Endodermal cell (in vitro differentiated cells): ENCODE measurements at regions not wholly inside any gene's neighbourhood (a gene's known extent, or its start where the extent isn't known, plus 50 kb on each side); places are given as distances from the start of the nearest gene placed in this dataset.

Source experiments
- DNase-seq: peaks from one replicate; pipeline ENCODE4 v3.0.0-alpha.2; 2017
- H3K27ac ChIP-seq: 2 replicates; pipeline ENCODE4 v1.5.1; 2013; ENCODE audit warnings: mild to moderate bottlenecking, low read depth, low read length, moderate library complexity
- H3K27me3 ChIP-seq: 2 replicates; pipeline ENCODE4 v1.6.1; 2013; ENCODE audit warnings: mild to moderate bottlenecking, low read length, moderate library complexity; ENCODE audit not compliant: insufficient read depth, control insufficient read depth, poor library complexity, severe bottlenecking
- H3K36me3 ChIP-seq: 2 replicates; pipeline ENCODE4 v1.7.0; 2013; ENCODE audit warnings: mild to moderate bottlenecking, low read length, moderate library complexity; ENCODE audit not compliant: control insufficient read depth, insufficient read depth
- H3K4me1 ChIP-seq: one replicate; pipeline ENCODE4 v1.7.0; 2013; ENCODE audit warnings: low read length; ENCODE audit not compliant: control insufficient read depth, insufficient read depth
- H3K4me3 ChIP-seq: 2 replicates; pipeline ENCODE4 v1.5.1; 2013; ENCODE audit warnings: mild to moderate bottlenecking, low read length, moderate library complexity
- H3K9ac ChIP-seq: 2 replicates; pipeline ENCODE4 v1.6.1; 2013; ENCODE audit warnings: mild to moderate bottlenecking, low read length, moderate library complexity; ENCODE audit not compliant: poor library complexity, severe bottlenecking; ENCODE audit errors: extremely low read depth
- H3K9me3 ChIP-seq: 2 replicates; pipeline ENCODE4 v1.6.1; 2013; ENCODE audit warnings: mild to moderate bottlenecking, low read length, moderate library complexity; ENCODE audit not compliant: control insufficient read depth
- H3K27ac Mint-ChIP-seq: 2 replicates; pipeline ENCODE4 v1.8.0; 2020; ENCODE audit warnings: mixed read lengths
- H3K27me3 Mint-ChIP-seq: 2 replicates; pipeline ENCODE4 v1.8.0; 2021; ENCODE audit warnings: mild to moderate bottlenecking, mixed read lengths; ENCODE audit not compliant: insufficient read depth
- H3K36me3 Mint-ChIP-seq: 2 replicates; pipeline ENCODE4 v1.8.0; 2020; ENCODE audit warnings: low read depth, mixed read lengths
- H3K4me1 Mint-ChIP-seq: 2 replicates; pipeline ENCODE4 v1.8.0; 2020; ENCODE audit warnings: mixed read lengths
- H3K4me3 Mint-ChIP-seq: 2 replicates; pipeline ENCODE4 v1.8.0; 2020; ENCODE audit warnings: mild to moderate bottlenecking, moderate library complexity, mixed read lengths
- H3K9me3 Mint-ChIP-seq: 2 replicates; pipeline ENCODE4 v1.8.0; 2020; ENCODE audit warnings: mild to moderate bottlenecking, mixed read lengths
- WGBS, 2 experiments: methylation state at CpG; one replicate each; pipeline versions ENCODE4 v1.1.5 to v1.1.7; 2013; ENCODE audit warnings: missing lambda C conversion rate in 2 of 2, mixed read lengths in 1 of 2; ENCODE audit not compliant: insufficient coverage in 1 of 2, insufficient read length in 1 of 2; 5-methylcytosine and 5-hydroxymethylcytosine counted together
- TF ChIP-seq, protein P1 (sequence below): fragments of 200-600 bp; sonication (generic); conservative IDR thresholded peaks from 2 replicates; pipeline ENCODE4 v1.5.0; 2021; ENCODE audit warnings: antibody characterized with exemption, mild to moderate bottlenecking

DNA sequence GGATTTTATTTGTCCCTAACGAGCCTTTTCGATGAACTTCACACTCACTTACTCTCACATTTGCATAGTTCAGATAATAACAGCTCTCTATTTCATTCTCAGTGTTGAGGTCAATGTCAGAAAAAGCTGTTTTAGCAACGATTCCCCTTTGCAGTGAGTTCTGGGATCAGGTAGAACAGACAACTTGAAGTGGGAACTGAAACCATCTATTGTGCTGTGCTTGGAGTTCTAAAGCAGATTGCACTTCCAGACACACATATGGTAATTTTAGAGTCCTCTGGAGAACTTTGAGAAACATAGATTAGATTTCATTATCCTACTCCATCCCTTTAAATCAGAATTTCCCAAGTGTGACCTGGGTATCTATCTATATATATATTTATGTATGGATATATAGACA, 124.6 kb upstream of the BLID start:
- Mint-ChIP-seq H3K36me3 (no peaks in the 10 kb centered on the region), H3K27me3 (peaks cover 3% of the 10 kb centered on the region), H3K9me3 (no peaks in the 10 kb centered on the region), H3K27ac (no peak overlapping the region), H3K4me1 (no peaks in the 10 kb centered on the region), H3K4me3 (no peak overlapping the region)
- TF ChIP-seq, protein P1, sequence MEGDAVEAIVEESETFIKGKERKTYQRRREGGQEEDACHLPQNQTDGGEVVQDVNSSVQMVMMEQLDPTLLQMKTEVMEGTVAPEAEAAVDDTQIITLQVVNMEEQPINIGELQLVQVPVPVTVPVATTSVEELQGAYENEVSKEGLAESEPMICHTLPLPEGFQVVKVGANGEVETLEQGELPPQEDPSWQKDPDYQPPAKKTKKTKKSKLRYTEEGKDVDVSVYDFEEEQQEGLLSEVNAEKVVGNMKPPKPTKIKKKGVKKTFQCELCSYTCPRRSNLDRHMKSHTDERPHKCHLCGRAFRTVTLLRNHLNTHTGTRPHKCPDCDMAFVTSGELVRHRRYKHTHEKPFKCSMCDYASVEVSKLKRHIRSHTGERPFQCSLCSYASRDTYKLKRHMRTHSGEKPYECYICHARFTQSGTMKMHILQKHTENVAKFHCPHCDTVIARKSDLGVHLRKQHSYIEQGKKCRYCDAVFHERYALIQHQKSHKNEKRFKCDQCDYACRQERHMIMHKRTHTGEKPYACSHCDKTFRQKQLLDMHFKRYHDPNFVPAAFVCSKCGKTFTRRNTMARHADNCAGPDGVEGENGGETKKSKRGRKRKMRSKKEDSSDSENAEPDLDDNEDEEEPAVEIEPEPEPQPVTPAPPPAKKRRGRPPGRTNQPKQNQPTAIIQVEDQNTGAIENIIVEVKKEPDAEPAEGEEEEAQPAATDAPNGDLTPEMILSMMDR = no peak
- DNase-seq = no peak
- Histone ChIP-seq H3K36me3 (no peaks in the 10 kb centered on the region), H3K9me3 (peaks cover 4% of the 10 kb centered on the region), H3K27ac (no peak overlapping the region), H3K9ac (no peak overlapping the region), H3K4me3 (no peak overlapping the region), H3K4me1 (no peaks in the 10 kb centered on the region), H3K27me3 (peaks cover 9% of the 10 kb centered on the region)
- WGBS, 2 experiments = 67 to 86% methylated on average over 1 to 3 of the region's 3 CpGs

DNA sequence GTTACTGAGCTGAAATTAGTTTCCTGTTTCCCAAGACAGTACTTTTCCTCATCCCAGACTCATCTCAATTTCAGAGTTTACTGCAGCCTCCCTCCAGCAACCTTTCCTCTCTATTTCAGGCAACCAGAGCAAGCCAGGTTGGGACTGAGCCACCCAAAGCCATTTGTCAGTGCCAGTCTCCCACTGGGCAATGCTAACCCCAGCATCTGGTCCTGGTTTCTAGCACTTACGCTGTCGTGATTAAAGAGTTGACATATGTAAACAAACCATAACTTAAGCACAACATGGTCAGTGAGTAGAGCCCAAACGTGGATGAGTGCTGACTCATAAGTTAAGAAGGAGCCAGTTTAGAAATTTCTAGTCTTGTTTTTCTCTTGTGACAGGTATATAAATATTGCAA, 119.6 kb upstream of the BLID start:
- H3K4me3 ChIP-seq = no peak overlapping the region
- H3K27ac ChIP-seq = no peak overlapping the region
- H3K4me1 ChIP-seq = no peaks in the 10 kb centered on the region
- no peak overlapping the region for H3K4me3 Mint-ChIP-seq
- H3K36me3 ChIP-seq = no peaks in the 10 kb centered on the region
- H3K9ac ChIP-seq = no peak overlapping the region
- H3K9me3 Mint-ChIP-seq = no peaks in the 10 kb centered on the region
- H3K27me3 Mint-ChIP-seq = peaks cover 2% of the 10 kb centered on the region
- no peak for DNase-seq
- H3K27me3 ChIP-seq = peaks cover 34% of the 10 kb centered on the region
- TF ChIP-seq, protein P1 = no peak
- H3K27ac Mint-ChIP-seq = no peak overlapping the region
- peaks cover 4% of the 10 kb centered on the region for H3K9me3 ChIP-seq
- no peaks in the 10 kb centered on the region for H3K36me3 Mint-ChIP-seq
- no peaks in the 10 kb centered on the region for H3K4me1 Mint-ChIP-seq
- WGBS, 2 experiments = 69 to 80% methylated on average over 3 of the region's 3 CpGs

DNA sequence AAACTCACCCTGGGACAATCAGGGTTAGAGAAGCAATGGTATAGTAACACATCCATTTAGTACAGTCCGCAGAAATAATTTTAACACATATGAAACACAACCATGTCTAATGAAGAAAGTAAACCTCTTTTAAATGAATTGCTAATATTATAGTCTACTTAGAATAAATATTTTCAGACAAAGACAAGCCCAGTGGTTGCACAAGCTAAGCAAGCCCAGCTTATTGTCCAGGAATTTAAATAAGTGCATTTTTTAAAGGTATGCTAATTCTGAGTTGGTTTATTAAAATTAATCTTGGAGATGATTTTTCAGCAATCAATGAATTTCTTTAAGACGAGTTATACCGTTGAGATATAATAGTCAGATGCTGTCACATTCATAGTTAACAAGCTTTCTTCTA, 118.8 kb upstream of the BLID start:
- TF ChIP-seq, protein P1 = no peak
- 86% methylated on average over 2 of the region's 3 CpGs; no CpG with 5 or more reads in 1 of the 2 experiments for WGBS, 2 experiments
- no peaks in the 10 kb centered on the region for H3K36me3 Mint-ChIP-seq
- H3K36me3 ChIP-seq = no peaks in the 10 kb centered on the region
- no peak overlapping the region for H3K27ac Mint-ChIP-seq
- no peak overlapping the region for H3K4me3 ChIP-seq
- peaks cover 32% of the 10 kb centered on the region for H3K27me3 ChIP-seq
- H3K4me1 Mint-ChIP-seq = no peaks in the 10 kb centered on the region
- H3K4me1 ChIP-seq = no peaks in the 10 kb centered on the region
- H3K9me3 ChIP-seq = peaks cover 4% of the 10 kb centered on the region
- H3K27me3 Mint-ChIP-seq = peaks cover 2% of the 10 kb centered on the region
- no peak overlapping the region for H3K4me3 Mint-ChIP-seq
- DNase-seq = no peak
- no peak overlapping the region for H3K27ac ChIP-seq
- no peaks in the 10 kb centered on the region for H3K9me3 Mint-ChIP-seq
- H3K9ac ChIP-seq = no peak overlapping the region
